ENCODE measurements at regions not wholly inside any gene's neighbourhood (a gene's known extent, or its start where the extent isn't known, plus 50 kb on each side); places are given as distances from the start of the nearest gene placed in this dataset.

GRCh38 chr12:66050610-66051009 is 79.9 kb downstream of the LLPH start:
- TF ChIP-seq CTCF (conservative IDR thresholded peaks at IDR 0.05 in 1 of 2, IDR thresholded peaks at IDR 0.05 in 1 of 2; ENCODE audit: extremely low read depth in 1 of 2, insufficient read depth in 1 of 2, low read depth in 1 of 2, low read length in 2 of 2) (no peak), EZH2 (IDR thresholded peaks at IDR 0.05; ENCODE audit: borderline replicate concordance, low read length) (no peak)
